ENCODE measurements at regions not wholly inside any gene's neighbourhood (a gene's known extent, or its start where the extent isn't known, plus 50 kb on each side); places are given as distances from the start of the nearest gene placed in this dataset.

GRCh38 chr5:156237361-156237760 lies 89.6 kb upstream of the SGCD start:
- H3K36me3 ChIP-seq (ENCODE audit: control insufficient read depth, insufficient read depth, low read length), result no peaks in the 10 kb centered on the region
- no peak overlapping the region for H3K4me3 ChIP-seq (ENCODE audit: extremely low read depth, insufficient read depth, low read length, poor library complexity, severe bottlenecking)
- no peaks in the 10 kb centered on the region for H3K9me3 ChIP-seq (ENCODE audit: control insufficient read depth, low read length)
- no peaks in the 10 kb centered on the region for H3K4me1 ChIP-seq (ENCODE audit: control insufficient read depth, insufficient read depth, low read length, poor library complexity, severe bottlenecking)
- H3K27ac ChIP-seq (ENCODE audit: low read depth, low read length, severe bottlenecking), result no peak overlapping the region
- 84 to 87% methylated on average over 4 to 6 of the region's 6 CpGs for WGBS, 2 experiments (ENCODE audit: insufficient coverage in 2 of 2)

- Histone ChIP-seq H3K9me3 (ENCODE audit: control insufficient read depth, low read length) (no peaks in the 10 kb centered on the region), H3K27ac (ENCODE audit: low read depth, low read length, severe bottlenecking) (no peak overlapping the region), H3K36me3 (ENCODE audit: control insufficient read depth, insufficient read depth, low read length) (no peaks in the 10 kb centered on the region), H3K4me3 (ENCODE audit: extremely low read depth, insufficient read depth, low read length, poor library complexity, severe bottlenecking) (no peak overlapping the region), H3K4me1 (ENCODE audit: control insufficient read depth, insufficient read depth, low read length, poor library complexity, severe bottlenecking) (no peaks in the 10 kb centered on the region)
- WGBS, 2 experiments (ENCODE audit: insufficient coverage in 2 of 2), result 82 to 94% methylated on average over 2 of the region's 2 CpGs
These were observed 87.2 kb upstream of the SGCD start for GRCh38 chr5:156239800-156240199.

GRCh38 chr5:156240414-156240813 lies 86.5 kb upstream of the SGCD start:
- H3K4me3 ChIP-seq (ENCODE audit: extremely low read depth, insufficient read depth, low read length, poor library complexity, severe bottlenecking), result no peak overlapping the region
- H3K36me3 ChIP-seq (ENCODE audit: control insufficient read depth, insufficient read depth, low read length), result no peaks in the 10 kb centered on the region
- H3K4me1 ChIP-seq (ENCODE audit: control insufficient read depth, insufficient read depth, low read length, poor library complexity, severe bottlenecking), result no peaks in the 10 kb centered on the region
- H3K27ac ChIP-seq (ENCODE audit: low read depth, low read length, severe bottlenecking), result no peak overlapping the region
- 71 to 82% methylated on average over 1 of the region's 3 CpGs for WGBS, 2 experiments (ENCODE audit: insufficient coverage in 2 of 2)
- no peaks in the 10 kb centered on the region for H3K9me3 ChIP-seq (ENCODE audit: control insufficient read depth, low read length)

- Histone ChIP-seq H3K4me1 (ENCODE audit: control insufficient read depth, insufficient read depth, low read length, poor library complexity, severe bottlenecking) (no peaks in the 10 kb centered on the region), H3K9me3 (ENCODE audit: control insufficient read depth, low read length) (no peaks in the 10 kb centered on the region), H3K36me3 (ENCODE audit: control insufficient read depth, insufficient read depth, low read length) (no peaks in the 10 kb centered on the region), H3K4me3 (ENCODE audit: extremely low read depth, insufficient read depth, low read length, poor library complexity, severe bottlenecking) (no peak overlapping the region), H3K27ac (ENCODE audit: low read depth, low read length, severe bottlenecking) (no peak overlapping the region)
These were observed 85.7 kb upstream of the SGCD start for GRCh38 chr5:156241266-156241665.

GRCh38 chr5:156245895-156246294 lies 81.1 kb upstream of the SGCD start:
- H3K27ac ChIP-seq (ENCODE audit: low read depth, low read length, severe bottlenecking), result no peak overlapping the region
- no peak overlapping the region for H3K4me3 ChIP-seq (ENCODE audit: extremely low read depth, insufficient read depth, low read length, poor library complexity, severe bottlenecking)
- H3K4me1 ChIP-seq (ENCODE audit: control insufficient read depth, insufficient read depth, low read length, poor library complexity, severe bottlenecking), result no peaks in the 10 kb centered on the region
- H3K9me3 ChIP-seq (ENCODE audit: control insufficient read depth, low read length), result no peaks in the 10 kb centered on the region
- H3K36me3 ChIP-seq (ENCODE audit: control insufficient read depth, insufficient read depth, low read length), result no peaks in the 10 kb centered on the region
- no CpG with 5 or more reads among the region's 1 CpG for WGBS, 2 experiments (ENCODE audit: insufficient coverage in 2 of 2)

GRCh38 chr5:156251076-156251475 lies 75.9 kb upstream of the SGCD start:
- H3K36me3 ChIP-seq (ENCODE audit: control insufficient read depth, insufficient read depth, low read length), result no peaks in the 10 kb centered on the region
- H3K4me3 ChIP-seq (ENCODE audit: extremely low read depth, insufficient read depth, low read length, poor library complexity, severe bottlenecking), result no peak overlapping the region
- WGBS, 2 experiments (ENCODE audit: insufficient coverage in 2 of 2), result no CpG with 5 or more reads among the region's 1 CpG
- no peak overlapping the region for H3K27ac ChIP-seq (ENCODE audit: low read depth, low read length, severe bottlenecking)
- no peaks in the 10 kb centered on the region for H3K9me3 ChIP-seq (ENCODE audit: control insufficient read depth, low read length)
- no peaks in the 10 kb centered on the region for H3K4me1 ChIP-seq (ENCODE audit: control insufficient read depth, insufficient read depth, low read length, poor library complexity, severe bottlenecking)

GRCh38 chr5:156253130-156253529 lies 73.8 kb upstream of the SGCD start:
- H3K27ac ChIP-seq (ENCODE audit: low read depth, low read length, severe bottlenecking), result no peak overlapping the region
- H3K36me3 ChIP-seq (ENCODE audit: control insufficient read depth, insufficient read depth, low read length), result no peaks in the 10 kb centered on the region
- WGBS, 2 experiments (ENCODE audit: insufficient coverage in 2 of 2), result 75% methylated on average over 1 of the region's 3 CpGs; no CpG with 5 or more reads in 1 of the 2 experiments
- H3K4me3 ChIP-seq (ENCODE audit: extremely low read depth, insufficient read depth, low read length, poor library complexity, severe bottlenecking), result no peak overlapping the region
- no peaks in the 10 kb centered on the region for H3K9me3 ChIP-seq (ENCODE audit: control insufficient read depth, low read length)
- no peaks in the 10 kb centered on the region for H3K4me1 ChIP-seq (ENCODE audit: control insufficient read depth, insufficient read depth, low read length, poor library complexity, severe bottlenecking)

GRCh38 chr5:156254196-156254595 lies 72.8 kb upstream of the SGCD start:
- no CpG with 5 or more reads among the region's 2 CpGs for WGBS, 2 experiments (ENCODE audit: insufficient coverage in 2 of 2)
- H3K9me3 ChIP-seq (ENCODE audit: control insufficient read depth, low read length), result no peaks in the 10 kb centered on the region

GRCh38 chr5:156256642-156257041 lies 70.3 kb upstream of the SGCD start:
- Histone ChIP-seq H3K4me1 (ENCODE audit: control insufficient read depth, insufficient read depth, low read length, poor library complexity, severe bottlenecking) (no peaks in the 10 kb centered on the region), H3K36me3 (ENCODE audit: control insufficient read depth, insufficient read depth, low read length) (no peaks in the 10 kb centered on the region), H3K27ac (ENCODE audit: low read depth, low read length, severe bottlenecking) (no peak overlapping the region), H3K9me3 (ENCODE audit: control insufficient read depth, low read length) (no peaks in the 10 kb centered on the region), H3K4me3 (ENCODE audit: extremely low read depth, insufficient read depth, low read length, poor library complexity, severe bottlenecking) (no peak overlapping the region)
- 75 to 100% methylated on average over 1 to 2 of the region's 3 CpGs for WGBS, 2 experiments (ENCODE audit: insufficient coverage in 2 of 2)

More at GRCh38 chr5:156254196-156254595, 72.8 kb upstream of the SGCD start:
- H3K27ac ChIP-seq (ENCODE audit: low read depth, low read length, severe bottlenecking), result no peak overlapping the region
- H3K4me1 ChIP-seq (ENCODE audit: control insufficient read depth, insufficient read depth, low read length, poor library complexity, severe bottlenecking), result no peaks in the 10 kb centered on the region
- H3K36me3 ChIP-seq (ENCODE audit: control insufficient read depth, insufficient read depth, low read length), result no peaks in the 10 kb centered on the region
- no peak overlapping the region for H3K4me3 ChIP-seq (ENCODE audit: extremely low read depth, insufficient read depth, low read length, poor library complexity, severe bottlenecking)

GRCh38 chr5:156258934-156259333 lies 68.0 kb upstream of the SGCD start:
- H3K36me3 ChIP-seq (ENCODE audit: control insufficient read depth, insufficient read depth, low read length), result no peaks in the 10 kb centered on the region
- WGBS, 2 experiments (ENCODE audit: insufficient coverage in 2 of 2), result no CpG with 5 or more reads among the region's 2 CpGs
- H3K4me1 ChIP-seq (ENCODE audit: control insufficient read depth, insufficient read depth, low read length, poor library complexity, severe bottlenecking), result no peaks in the 10 kb centered on the region
- no peaks in the 10 kb centered on the region for H3K9me3 ChIP-seq (ENCODE audit: control insufficient read depth, low read length)
- H3K4me3 ChIP-seq (ENCODE audit: extremely low read depth, insufficient read depth, low read length, poor library complexity, severe bottlenecking), result no peak overlapping the region
- H3K27ac ChIP-seq (ENCODE audit: low read depth, low read length, severe bottlenecking), result no peak overlapping the region

- WGBS, 2 experiments (ENCODE audit: insufficient coverage in 2 of 2), result 0 to 20% methylated on average over 1 of the region's 5 CpGs
- Histone ChIP-seq H3K4me3 (ENCODE audit: extremely low read depth, insufficient read depth, low read length, poor library complexity, severe bottlenecking) (no peak overlapping the region), H3K9me3 (ENCODE audit: control insufficient read depth, low read length) (no peaks in the 10 kb centered on the region), H3K36me3 (ENCODE audit: control insufficient read depth, insufficient read depth, low read length) (no peaks in the 10 kb centered on the region), H3K4me1 (ENCODE audit: control insufficient read depth, insufficient read depth, low read length, poor library complexity, severe bottlenecking) (no peaks in the 10 kb centered on the region), H3K27ac (ENCODE audit: low read depth, low read length, severe bottlenecking) (no peak overlapping the region)
These were observed 67.3 kb upstream of the SGCD start for GRCh38 chr5:156259618-156260017.
